Trophoblast cell (in vitro differentiated cells and primary cell): ENCODE measurements at regions not wholly inside any gene's neighbourhood (a gene's known extent, or its start where the extent isn't known, plus 50 kb on each side); places are given as distances from the start of the nearest gene placed in this dataset.
"Not testable (repeated sequence)": the region's sequence is repeated elsewhere in the genome, so short reads cannot be mapped to it uniquely, and the experiment has no call there.

Experiments
- DNase-seq, 2 donors: peaks; one replicate each; pipeline ENCODE4 v3.0.0-alpha.2; 2016
- H2AFZ ChIP-seq: 2 replicates; pipeline ENCODE4 v1.6.1; 2013; ENCODE audit warnings: low read length, moderate library complexity, mild to moderate bottlenecking; ENCODE audit not compliant: insufficient read depth, poor library complexity
- H2AK5ac ChIP-seq: 2 replicates; pipeline ENCODE4 v1.6.1; 2013; ENCODE audit warnings: mild to moderate bottlenecking, low read length
- H2BK120ac ChIP-seq: 2 replicates; pipeline ENCODE4 v1.6.1; 2013; ENCODE audit warnings: low read length, mild to moderate bottlenecking, moderate library complexity; ENCODE audit not compliant: insufficient read depth, poor library complexity
- H2BK12ac ChIP-seq: 2 replicates; pipeline ENCODE4 v1.6.1; 2013; ENCODE audit warnings: mild to moderate bottlenecking, low read length, moderate library complexity
- H2BK5ac ChIP-seq: 2 replicates; pipeline ENCODE4 v1.6.1; 2013; ENCODE audit warnings: low read length, low read depth, moderate library complexity, mild to moderate bottlenecking; ENCODE audit not compliant: poor library complexity
- H3K14ac ChIP-seq: 2 replicates; pipeline ENCODE4 v1.6.1; 2013; ENCODE audit warnings: mild to moderate bottlenecking, low read length
- H3K18ac ChIP-seq: 2 replicates; pipeline ENCODE4 v1.6.1; 2013; ENCODE audit warnings: mild to moderate bottlenecking, low read length
- H3K23ac ChIP-seq: 2 replicates; pipeline ENCODE4 v1.6.1; 2013; ENCODE audit warnings: low read length
- H3K27ac ChIP-seq: 2 replicates; pipeline ENCODE4 v1.5.1; 2013; ENCODE audit warnings: low read depth, mild to moderate bottlenecking, inconsistent platforms, low read length, moderate library complexity
- H3K27me3 ChIP-seq: 2 replicates; pipeline ENCODE4 v1.6.1; 2013; ENCODE audit warnings: inconsistent platforms, mild to moderate bottlenecking, low read length, moderate library complexity; ENCODE audit not compliant: insufficient read depth
- H3K36me3 ChIP-seq, 2 experiments: 1 replicate in 1 of 2; 2 replicates in 1 of 2; pipeline ENCODE4 v1.6.1; 2013; ENCODE audit warnings: low read length in 2 of 2, mild to moderate bottlenecking in 2 of 2, moderate library complexity in 1 of 2; ENCODE audit not compliant: insufficient read depth in 2 of 2, control insufficient read depth in 1 of 2
- H3K4ac ChIP-seq: 2 replicates; pipeline ENCODE4 v1.6.1; 2013; ENCODE audit warnings: low read depth, mild to moderate bottlenecking, low read length, moderate library complexity
- H3K4me1 ChIP-seq, 2 experiments: 1 replicate in 1 of 2; 2 replicates in 1 of 2; pipeline ENCODE4 v1.6.1; 2013; ENCODE audit warnings: low read length in 2 of 2, mild to moderate bottlenecking in 2 of 2, moderate library complexity in 1 of 2; ENCODE audit not compliant: insufficient read depth in 2 of 2, control insufficient read depth in 1 of 2
- H3K4me2 ChIP-seq: 2 replicates; pipeline ENCODE4 v1.6.1; 2013; ENCODE audit warnings: inconsistent platforms, mild to moderate bottlenecking, low read length, moderate library complexity
- H3K4me3 ChIP-seq: 2 replicates; pipeline ENCODE4 v1.5.1; 2013; ENCODE audit warnings: mild to moderate bottlenecking, low read depth, low read length, inconsistent platforms
- H3K79me1 ChIP-seq: one replicate; pipeline ENCODE4 v1.6.1; 2013; ENCODE audit warnings: low read length
- H3K79me2 ChIP-seq: 2 replicates; pipeline ENCODE4 v1.6.1; 2013; ENCODE audit warnings: low read length, mild to moderate bottlenecking; ENCODE audit not compliant: control insufficient read depth, insufficient read depth, poor library complexity
- H3K9ac ChIP-seq: 2 replicates; pipeline ENCODE4 v1.6.1; 2013; ENCODE audit warnings: mild to moderate bottlenecking, low read length
- H3K9me3 ChIP-seq: 2 replicates; pipeline ENCODE4 v1.6.1; 2013; ENCODE audit warnings: low read depth, mild to moderate bottlenecking, control low read depth, inconsistent platforms, low read length; ENCODE audit not compliant: insufficient read depth
- H4K12ac ChIP-seq: 2 replicates; pipeline ENCODE4 v1.6.1; 2013; ENCODE audit warnings: low read depth, mild to moderate bottlenecking, low read length, moderate library complexity
- H4K8ac ChIP-seq: 2 replicates; pipeline ENCODE4 v1.6.1; 2013; ENCODE audit warnings: low read depth, mild to moderate bottlenecking, low read length, moderate library complexity
- H4K91ac ChIP-seq: one replicate; pipeline ENCODE4 v1.6.1; 2013; ENCODE audit warnings: low read depth, mild to moderate bottlenecking, low read length, moderate library complexity
- WGBS: extraction: QIAGEN DNeasy Blood & Tissue Kit; methylation state at CpG from one replicate; pipeline ENCODE4 v1.1.7; 2013; ENCODE audit warnings: missing lambda C conversion rate; ENCODE audit not compliant: insufficient read length, insufficient coverage; ENCODE audit errors: extremely low coverage; 5-methylcytosine and 5-hydroxymethylcytosine counted together

DNA sequence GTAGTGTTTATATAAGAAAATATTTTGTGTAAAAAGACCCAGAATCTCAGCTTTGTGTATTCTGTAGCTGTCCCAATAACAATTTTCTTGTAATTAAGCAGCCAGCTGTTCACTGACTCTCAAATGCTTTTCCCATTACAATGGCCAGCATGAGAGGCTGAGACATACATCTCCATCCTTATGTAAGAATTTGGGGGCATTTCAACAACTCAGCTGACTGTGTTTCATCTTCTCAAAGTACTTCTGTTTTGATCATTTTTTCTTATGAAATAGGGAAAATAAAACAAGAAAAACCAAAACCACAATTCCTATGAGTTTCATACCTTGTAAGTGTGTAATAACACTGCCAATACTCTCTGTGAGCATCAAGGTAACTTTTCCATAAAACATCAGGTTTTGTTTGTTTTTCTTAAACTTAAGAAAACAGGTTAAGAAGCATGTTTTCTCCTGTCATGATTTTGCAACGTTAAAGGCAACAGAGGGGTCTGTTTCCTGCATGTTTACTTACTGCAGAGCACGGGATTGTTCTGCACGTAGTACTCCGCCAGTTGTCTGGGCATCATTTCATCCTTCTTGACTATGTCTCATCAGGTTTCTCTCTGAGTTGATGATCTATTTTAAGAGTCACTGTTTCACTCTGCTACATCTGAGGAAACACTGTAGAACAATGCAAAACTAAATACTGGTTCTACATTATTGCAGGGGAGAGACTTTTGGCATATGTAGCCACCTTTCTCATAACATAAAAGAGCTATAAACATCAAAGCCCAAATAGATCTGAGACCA lies 62.9 kb upstream of the CYRIA start:
- Histone ChIP-seq H3K79me1 (no peaks in the 10 kb centered on the region), H3K4me1 (no peaks in the 10 kb centered on the region), H3K14ac (no peak overlapping the region), H3K4me3 (no peak overlapping the region), H4K8ac (no peak overlapping the region), H2BK5ac (no peak overlapping the region), H3K27ac (no peak overlapping the region), H4K12ac (no peak overlapping the region), H2BK12ac (no peak overlapping the region), H4K91ac (no peak overlapping the region), H3K79me2 (no peaks in the 10 kb centered on the region), H3K36me3 (no peaks in the 10 kb centered on the region), H2AFZ (no peak overlapping the region), H3K4me2 (no peak overlapping the region), H3K9me3 (no peaks in the 10 kb centered on the region), H3K9ac (no peak overlapping the region), H3K27me3 (no peaks in the 10 kb centered on the region), H3K4ac (no peak overlapping the region), H2AK5ac (no peak overlapping the region), H3K18ac (no peak overlapping the region), H2BK120ac (no peak overlapping the region), H3K23ac (no peak overlapping the region)
- no peak for DNase-seq
- WGBS, result no CpG with 5 or more reads among the region's 4 CpGs

- H3K4me1 ChIP-seq, H3K4ac ChIP-seq, H2AFZ ChIP-seq, H3K14ac ChIP-seq, H2BK120ac ChIP-seq, H3K9me3 ChIP-seq, H4K91ac ChIP-seq, DNase-seq, H2AK5ac ChIP-seq, H3K36me3 ChIP-seq, H3K27ac ChIP-seq, H3K9ac ChIP-seq, H3K23ac ChIP-seq, H2BK12ac ChIP-seq, H2BK5ac ChIP-seq, H4K12ac ChIP-seq, H3K4me2 ChIP-seq, H3K79me2 ChIP-seq, H3K27me3 ChIP-seq, H3K4me3 ChIP-seq, H3K79me1 ChIP-seq, H3K18ac ChIP-seq, H4K8ac ChIP-seq: not testable (repeated sequence)
- WGBS, result no CpG with 5 or more reads among the region's 2 CpGs
Measured at GRCh38 chr2:16727849-16728248, 62.2 kb upstream of the CYRIA start.

DNA sequence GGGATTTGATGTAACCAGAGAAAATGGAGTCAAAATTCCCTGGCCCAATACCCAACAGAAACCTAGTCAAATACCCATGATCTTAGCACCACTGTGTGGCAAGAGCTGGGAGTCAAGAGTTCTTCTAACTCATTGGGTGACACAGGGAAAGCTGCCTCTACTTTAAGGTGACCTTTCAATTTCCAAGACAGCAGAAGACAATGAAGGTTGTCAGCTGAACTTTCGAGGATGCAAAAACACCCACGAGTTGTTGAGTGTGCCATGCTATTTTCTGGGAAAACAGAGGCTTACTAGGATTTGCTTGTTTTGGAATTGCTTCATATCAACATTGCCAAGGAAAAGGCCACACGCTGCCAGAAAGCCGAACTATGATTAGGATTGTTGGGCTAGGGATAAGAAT lies 61.6 kb upstream of the CYRIA start:
- no peak overlapping the region for H3K4me3 ChIP-seq
- H3K36me3 ChIP-seq, result no peaks in the 10 kb centered on the region
- no peaks in the 10 kb centered on the region for H3K79me1 ChIP-seq
- WGBS, result no CpG with 5 or more reads among the region's 4 CpGs
- H2BK12ac ChIP-seq, result no peak overlapping the region
- H3K18ac ChIP-seq, result no peak overlapping the region
- H2BK120ac ChIP-seq, result no peak overlapping the region
- H2BK5ac ChIP-seq, result no peak overlapping the region
- H3K27me3 ChIP-seq, result no peaks in the 10 kb centered on the region
- no peak overlapping the region for H3K27ac ChIP-seq
- no peak overlapping the region for H4K91ac ChIP-seq
- no peak overlapping the region for H2AK5ac ChIP-seq
- H3K4me1 ChIP-seq, result no peaks in the 10 kb centered on the region
- no peak overlapping the region for H3K9ac ChIP-seq
- no peak overlapping the region for H4K8ac ChIP-seq
- H3K79me2 ChIP-seq, result no peaks in the 10 kb centered on the region
- no peak overlapping the region for H3K4ac ChIP-seq
- no peak overlapping the region for H3K4me2 ChIP-seq
- DNase-seq, result peak in 1 of 2 donors; percentile 12
- no peak overlapping the region for H3K14ac ChIP-seq
- no peaks in the 10 kb centered on the region for H3K9me3 ChIP-seq
- no peak overlapping the region for H2AFZ ChIP-seq
- no peak overlapping the region for H3K23ac ChIP-seq
- H4K12ac ChIP-seq, result no peak overlapping the region

DNA sequence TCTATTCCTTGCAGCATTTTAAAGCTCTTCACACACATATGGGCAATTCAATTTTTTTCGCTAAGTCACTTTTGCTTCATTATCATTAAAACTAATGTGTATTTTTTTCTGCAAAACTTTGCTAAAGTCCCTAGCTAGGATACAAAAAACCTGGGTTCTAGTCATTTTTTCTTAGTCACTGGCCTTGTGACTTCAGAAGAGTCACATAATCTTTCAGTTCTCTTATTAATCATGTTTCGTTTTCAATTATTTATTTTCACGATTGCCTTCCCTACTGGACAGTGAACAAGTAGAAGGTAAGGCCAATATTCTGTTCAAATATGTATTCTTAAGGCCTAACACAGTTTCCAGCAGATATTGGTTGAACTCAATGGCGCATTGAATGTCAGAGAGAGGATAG lies 60.9 kb upstream of the CYRIA start:
- Histone ChIP-seq H2BK12ac (no peak overlapping the region), H3K27ac (no peak overlapping the region), H3K27me3 (no peaks in the 10 kb centered on the region), H4K12ac (no peak overlapping the region), H3K23ac (no peak overlapping the region), H2AK5ac (no peak overlapping the region), H3K36me3 (no peaks in the 10 kb centered on the region), H3K4me1 (no peaks in the 10 kb centered on the region), H3K79me1 (no peaks in the 10 kb centered on the region), H3K4me3 (no peak overlapping the region), H3K9ac (no peak overlapping the region), H3K9me3 (no peaks in the 10 kb centered on the region), H3K4me2 (no peak overlapping the region), H4K8ac (no peak overlapping the region), H3K14ac (no peak overlapping the region), H2BK5ac (no peak overlapping the region), H3K79me2 (no peaks in the 10 kb centered on the region), H3K4ac (no peak overlapping the region), H3K18ac (no peak overlapping the region), H2AFZ (no peak overlapping the region), H4K91ac (no peak overlapping the region), H2BK120ac (no peak overlapping the region)
- no CpG with 5 or more reads among the region's 4 CpGs for WGBS
- DNase-seq, result no peak
